CD4-positive, alpha-beta T cell treated with Interleukin-1 beta for 1 hour (primary cell): ENCODE measurements at regions not wholly inside any gene's neighbourhood (a gene's known extent, or its start where the extent isn't known, plus 50 kb on each side); places are given as distances from the start of the nearest gene placed in this dataset.

Source experiments
- DNase-seq, 2 donors: peaks; one replicate each; pipeline ENCODE4 v3.0.0-alpha.2; 2020 to 2022

DNA sequence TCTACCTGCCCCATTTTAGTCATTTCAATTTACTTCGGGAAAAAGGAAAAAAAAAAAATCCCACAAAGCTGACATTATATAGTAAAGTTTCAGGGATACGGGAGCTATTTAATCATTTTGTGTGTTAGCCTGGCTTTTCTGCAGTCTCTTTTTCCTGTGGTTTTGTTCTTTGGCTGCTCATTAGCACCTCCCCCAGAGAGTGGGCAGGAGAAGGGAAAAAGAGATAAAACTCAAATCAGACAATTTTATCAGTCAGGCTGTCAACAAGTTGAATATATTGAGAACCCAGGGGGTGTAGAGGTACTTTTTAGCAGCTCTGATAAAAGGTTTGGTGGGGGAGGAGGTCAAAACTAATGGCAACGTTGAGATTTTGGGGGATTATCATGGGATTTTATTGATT lies 559.0 kb upstream of the PSMD7 start:
- no peak for DNase-seq

DNA sequence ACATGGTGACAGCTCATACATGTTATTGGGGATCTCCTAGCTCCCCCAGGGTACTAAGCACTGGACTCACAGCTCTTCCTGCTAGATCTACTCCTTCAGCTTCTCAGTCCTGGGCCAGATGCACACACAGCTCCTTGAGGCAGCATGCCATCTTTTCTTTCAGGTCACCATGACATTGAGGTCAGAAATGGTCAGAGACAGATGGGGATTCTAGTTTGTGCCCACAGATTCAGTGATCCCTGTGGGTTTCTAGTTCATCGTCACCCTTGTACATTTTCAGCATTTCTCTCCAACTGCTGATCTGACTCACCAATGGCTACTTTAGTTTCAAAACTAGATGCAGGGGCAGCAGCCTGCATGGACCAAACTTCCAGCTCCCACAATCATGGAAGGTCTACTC lies 560.7 kb upstream of the PSMD7 start:
- no peak for DNase-seq

DNA sequence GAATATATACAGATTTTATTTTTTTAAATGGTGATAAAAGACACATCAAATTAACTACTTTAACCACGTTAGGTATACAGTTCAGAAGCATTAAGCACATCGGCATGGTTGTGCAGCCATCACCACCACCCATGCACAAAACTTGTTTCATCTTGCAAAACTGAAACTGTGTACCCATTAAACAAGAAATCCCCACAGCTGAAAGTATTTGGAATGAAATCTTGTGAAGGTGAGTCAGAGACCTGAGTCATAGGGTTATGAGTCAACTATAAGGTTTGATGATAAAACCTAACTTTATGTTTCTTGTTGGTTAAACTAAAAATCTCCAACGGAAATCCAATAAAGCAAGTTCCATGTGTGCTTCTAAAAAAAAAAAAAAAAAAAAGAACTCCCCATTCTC lies 561.6 kb upstream of the PSMD7 start:
- no peak for DNase-seq

DNA sequence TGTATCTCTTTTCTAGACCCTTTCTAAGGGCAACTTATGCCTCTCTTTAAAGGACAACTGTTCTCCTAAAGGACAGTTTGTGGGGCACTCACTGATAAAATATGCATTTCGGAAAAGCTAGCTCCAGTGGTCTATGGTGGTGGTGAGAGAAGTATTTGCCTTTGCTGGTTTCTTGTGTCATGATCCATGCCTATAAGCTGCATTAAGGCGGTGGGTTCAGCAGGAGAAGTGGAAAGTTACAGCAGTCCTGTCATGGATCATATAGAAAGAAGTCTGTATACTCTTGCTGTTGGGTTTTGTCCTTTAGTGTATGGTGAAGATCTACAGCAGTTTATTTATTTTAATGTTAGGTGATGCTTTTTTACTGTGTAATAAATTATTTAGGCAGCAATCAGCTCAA lies 563.9 kb upstream of the PSMD7 start:
- DNase-seq, result no peak

DNA sequence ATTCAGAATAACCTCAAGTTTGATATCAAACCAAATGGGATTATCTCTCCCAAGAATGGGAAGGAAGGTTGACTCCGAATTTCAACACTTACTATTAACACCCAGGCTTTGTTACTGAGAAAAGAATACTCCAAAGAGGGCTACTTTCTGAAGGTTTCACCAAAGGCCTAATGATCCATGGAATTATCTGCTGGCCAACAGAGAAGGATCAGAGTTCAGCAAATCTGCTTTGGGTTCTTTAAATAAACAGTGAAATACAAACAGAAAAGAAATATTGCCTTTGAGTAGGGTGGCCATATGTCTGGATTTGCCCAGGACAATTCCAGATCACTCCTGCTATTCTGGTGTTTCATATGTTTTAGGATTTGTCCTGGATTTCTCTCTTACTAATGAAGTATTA lies 564.5 kb upstream of the PSMD7 start:
- DNase-seq, result no peak

DNA sequence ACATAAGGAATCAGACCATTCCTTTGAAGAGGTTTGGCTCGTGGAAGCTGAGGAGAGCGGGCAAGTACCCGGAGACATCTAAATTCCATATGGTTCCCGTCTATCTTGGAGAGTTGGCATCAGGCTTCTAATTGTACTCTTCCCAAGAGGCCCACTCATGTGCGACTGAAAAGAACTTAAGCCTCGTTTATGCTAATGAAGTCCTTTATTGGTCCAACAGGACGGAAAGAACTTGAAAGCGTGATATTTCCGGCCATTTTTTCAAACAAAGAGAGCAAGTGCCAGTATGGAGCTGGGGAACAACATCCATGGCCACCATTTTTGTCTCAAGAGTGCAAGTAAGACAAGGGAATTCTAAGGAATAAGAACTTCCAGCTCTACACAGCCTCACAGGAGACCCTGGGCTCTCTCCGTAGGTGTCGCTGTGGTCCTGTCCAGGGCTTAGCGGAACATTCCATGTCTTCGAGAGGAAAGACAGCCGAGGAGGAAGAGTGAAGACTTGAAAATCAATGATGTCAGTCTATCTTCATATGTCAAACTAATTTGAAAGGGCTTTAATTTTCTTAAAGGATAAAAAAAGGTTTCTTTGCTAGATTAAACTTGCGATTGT lies 566.0 kb upstream of the PSMD7 start:
- no peak for DNase-seq

DNA sequence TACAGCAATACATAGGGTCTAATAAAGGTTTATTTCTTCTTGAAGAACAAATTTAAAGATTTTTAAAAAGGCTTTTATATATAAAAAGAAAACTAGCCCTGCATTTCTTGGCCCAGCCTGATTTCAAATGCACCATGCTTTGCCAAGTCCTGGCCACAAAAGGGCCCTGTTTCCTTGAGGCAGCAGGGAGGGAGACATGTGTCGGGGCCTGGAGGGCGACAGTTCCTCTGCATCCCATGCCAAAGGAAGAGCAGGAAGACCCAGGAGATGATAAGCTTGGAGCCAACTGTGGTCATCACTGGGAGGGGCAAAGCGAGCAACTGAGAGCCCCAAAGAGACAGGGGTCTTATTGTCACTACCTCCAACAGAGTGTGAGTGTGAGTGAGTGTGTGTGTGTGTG lies 571.5 kb upstream of the PSMD7 start:
- DNase-seq, result no peak

DNA sequence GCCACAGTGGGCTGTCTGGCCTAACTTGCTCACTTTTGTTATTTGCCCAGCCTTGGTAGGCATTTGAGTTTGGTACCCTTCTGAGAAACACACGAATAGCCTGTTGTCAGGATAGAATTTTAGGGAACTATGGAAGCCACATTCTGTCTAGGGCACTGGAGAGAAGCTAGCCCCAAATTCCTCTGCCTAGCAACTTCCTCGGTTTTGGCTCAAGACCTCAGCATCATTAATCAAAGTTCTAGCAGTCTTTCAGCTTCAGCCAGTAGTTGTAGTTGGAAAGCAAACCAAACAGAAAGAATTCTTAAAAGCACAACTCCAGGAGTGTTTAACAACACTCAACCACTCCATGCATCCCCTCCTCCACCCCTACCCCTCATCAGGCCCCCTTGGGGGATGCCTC lies 572.1 kb upstream of the PSMD7 start:
- no peak for DNase-seq

DNA sequence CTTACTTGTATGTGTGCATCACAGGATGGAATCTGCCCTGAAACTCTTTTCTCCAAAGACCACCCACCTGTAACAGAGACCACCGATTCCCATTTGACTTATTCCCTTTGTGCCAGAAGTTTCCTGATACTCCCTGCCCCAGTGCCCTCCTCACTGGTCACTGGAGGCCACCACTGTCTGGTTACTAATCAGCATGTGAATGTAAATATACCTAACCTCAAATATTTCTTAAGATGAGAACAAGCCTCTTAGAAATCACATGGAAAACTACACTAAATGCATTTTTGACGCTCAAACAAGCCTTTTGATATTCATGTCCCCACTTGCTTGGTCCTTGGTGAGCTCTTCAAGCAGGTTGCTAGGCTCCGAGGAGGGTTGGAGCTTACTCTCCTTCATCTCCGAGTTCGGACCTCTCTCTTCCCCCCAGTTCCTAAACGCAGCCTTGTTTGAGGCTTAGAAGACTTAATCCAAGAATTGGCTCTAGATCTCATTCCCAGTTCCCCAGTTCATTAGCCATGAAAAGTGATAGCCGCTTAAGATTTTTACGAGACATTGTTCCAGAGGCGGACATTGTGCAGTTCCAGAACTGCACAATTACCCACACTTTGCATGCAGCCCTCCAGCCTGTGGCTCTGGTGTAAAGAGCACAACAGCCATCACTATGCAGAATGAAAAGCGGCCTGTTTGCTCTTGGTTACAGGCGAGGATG lies 579.2 kb upstream of the PSMD7 start:
- DNase-seq, result no peak

DNA sequence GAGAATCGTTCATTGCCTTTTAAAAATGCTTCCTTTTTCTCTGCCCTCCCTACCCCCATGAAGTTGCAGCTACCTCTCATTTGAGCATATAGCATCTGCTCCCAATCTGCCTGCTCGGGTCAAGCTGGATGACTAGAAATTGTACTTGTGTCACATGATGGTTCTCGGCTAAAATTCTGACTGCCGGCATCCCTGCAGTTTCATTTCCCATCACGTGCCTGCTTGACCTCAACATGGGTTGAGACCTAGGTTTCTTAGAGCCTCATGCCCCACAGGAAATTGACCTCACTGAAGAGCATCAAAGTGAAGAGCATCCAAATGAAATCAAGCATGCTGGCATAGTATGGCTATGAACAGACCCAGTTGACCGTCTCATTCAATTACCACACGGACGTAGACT lies 581.6 kb upstream of the PSMD7 start:
- DNase-seq, result no peak

DNA sequence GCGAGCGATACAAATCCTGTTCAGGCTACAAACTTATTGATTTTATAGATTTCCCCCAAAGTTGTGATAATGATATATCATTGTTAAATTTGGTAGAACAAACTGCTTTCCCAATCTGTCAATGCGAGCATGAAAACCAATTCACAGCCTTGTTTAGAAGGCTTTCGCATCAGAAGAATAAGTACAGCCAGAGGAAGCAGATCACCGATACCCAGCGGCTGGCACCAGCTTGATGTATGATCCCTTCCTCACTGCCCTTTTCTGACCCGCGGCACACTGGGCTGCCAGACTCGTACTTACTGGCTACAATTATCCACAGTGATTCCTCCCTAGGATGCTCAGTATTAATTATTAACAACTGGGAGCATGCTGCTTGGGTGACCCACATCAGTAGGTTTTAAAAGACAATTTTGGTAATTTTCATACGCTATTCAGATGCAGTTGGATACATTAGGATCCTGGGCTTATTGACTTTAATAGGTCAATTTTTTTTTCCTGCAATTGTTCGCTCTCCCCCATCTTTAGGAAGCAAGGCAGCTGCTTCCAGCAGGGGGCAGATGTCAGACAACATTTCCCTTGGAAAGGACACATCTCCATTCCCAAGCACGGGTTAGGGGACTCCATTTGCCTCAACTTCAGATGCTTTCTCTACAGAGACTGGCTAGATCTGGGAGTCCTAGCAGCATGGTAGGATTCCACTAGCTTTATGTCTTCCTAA lies 582.7 kb upstream of the PSMD7 start:
- DNase-seq, result no peak

DNA sequence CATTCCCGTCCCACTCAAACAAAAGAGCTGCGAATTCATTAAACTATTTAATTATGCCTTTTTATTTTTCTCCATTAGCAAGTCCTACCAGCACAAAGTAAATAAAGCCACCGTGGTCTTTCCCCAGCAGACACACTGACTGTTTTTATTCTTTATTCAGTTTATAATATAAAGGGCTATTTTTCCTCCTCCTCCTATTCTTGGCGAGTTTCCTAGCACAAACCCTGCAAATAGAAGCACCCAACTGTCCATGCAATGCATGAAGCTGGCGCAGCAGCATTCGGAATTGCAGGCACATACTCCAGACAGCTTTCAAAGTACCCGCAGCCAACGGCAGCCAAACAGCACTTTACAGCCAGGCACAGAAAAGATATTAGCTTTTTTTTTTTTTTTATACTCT lies 583.4 kb upstream of the PSMD7 start:
- no peak for DNase-seq

DNA sequence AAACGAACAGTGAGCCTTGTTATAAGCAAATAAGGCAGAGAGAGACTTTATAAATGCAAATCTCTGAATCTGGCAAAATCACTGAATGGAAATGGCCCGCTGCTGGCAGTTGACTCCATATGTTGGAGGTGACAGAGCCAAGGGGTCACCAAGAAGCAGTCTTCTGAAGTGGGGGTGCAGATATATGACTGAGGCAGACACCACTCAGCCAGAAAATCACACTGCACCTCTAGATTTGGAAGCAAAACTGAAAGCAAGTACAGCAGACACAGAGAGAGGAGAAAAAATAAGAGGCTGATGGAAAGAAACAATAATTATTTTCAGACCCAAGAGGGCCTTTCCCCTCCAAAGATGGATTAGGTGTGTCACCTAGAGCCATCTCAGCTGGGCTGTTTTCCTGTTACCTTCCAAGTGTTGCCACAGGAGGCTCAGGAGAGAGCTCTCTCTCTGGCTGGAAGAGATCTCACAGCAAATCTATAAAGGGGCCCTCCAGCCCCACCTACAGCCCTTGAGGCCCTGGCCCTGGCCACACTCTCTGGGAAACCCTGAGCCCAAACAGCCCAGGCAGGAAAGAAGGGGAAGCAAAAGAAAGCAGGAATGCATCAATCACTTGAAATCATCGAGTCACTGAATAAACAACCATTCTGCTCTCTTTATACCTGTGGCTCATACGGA lies 585.1 kb upstream of the PSMD7 start:
- no peak for DNase-seq

DNA sequence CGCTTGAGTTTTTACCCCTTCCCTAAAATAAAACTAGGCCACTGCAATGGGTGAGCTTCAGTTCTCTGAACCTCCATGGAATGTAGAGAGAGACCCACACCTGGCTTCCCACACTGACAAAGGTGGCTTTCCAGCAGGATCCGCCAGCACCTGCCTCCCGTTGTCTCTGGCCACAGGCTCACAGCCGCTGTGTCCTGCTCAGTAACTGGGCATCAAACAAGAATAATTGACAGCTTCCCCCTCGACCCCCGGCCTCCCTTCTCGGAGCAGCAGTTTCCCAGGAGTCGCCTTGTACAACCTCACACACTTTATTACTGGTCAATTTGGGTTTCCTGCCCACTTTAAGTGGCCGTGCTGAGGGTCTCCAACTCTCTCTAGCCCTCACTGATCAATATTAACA lies 586.1 kb upstream of the PSMD7 start:
- DNase-seq, result no peak

DNA sequence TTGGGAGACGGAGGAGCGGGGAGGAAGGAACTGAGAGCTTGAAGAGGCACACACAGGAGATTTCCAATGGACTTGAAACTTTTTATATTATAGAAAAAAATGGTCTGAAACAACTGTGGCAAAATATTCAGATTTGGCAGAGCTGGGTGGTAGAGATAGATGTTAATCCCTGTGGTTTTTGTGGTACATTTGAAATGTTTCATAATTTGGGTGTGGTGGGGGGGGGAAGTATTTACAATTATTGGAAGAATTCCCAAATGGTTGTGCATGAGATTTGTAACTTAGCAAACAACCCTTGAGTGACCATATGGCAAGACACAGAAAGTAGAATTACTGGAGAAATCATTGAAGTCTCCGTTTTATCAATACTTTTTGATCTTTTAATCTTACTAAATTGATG lies 588.8 kb upstream of the PSMD7 start:
- no peak for DNase-seq

DNA sequence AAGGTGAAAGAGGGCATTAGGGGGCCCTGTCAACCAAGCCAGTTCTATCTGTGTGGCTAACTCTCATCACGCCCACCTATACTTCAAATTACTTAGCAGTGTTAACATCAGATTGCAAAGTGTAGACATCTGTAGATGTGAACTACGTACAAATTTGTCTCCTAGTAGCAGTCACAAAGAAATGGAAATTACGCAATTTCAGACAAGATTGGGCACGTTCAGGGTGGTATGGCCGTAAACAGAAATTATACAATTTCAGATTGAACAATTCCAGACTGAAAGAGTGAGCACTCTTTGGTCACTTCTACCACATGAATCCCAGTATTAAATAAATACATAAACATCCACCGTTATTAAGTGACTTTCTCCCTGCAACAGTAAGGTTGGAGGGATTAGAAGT lies 592.7 kb upstream of the PSMD7 start:
- DNase-seq, result no peak

DNA sequence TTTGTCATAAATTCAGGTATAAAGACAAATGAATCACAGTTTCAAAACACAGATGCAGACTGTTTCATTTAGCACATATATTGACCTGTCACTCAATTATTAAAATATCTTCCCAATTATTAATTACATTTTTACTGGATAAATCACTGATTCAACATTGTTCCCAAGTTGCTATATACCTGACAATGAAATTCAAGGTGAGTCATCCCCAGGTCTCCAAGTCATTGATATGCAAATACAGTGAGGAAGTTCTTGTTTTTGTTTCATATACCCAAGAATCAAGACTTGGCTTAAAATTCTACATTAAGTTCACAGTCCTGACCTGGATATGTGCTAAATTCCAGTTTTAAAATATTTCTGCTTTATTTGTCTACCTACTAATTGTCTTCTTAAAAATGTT lies 599.3 kb upstream of the PSMD7 start:
- no peak for DNase-seq

DNA sequence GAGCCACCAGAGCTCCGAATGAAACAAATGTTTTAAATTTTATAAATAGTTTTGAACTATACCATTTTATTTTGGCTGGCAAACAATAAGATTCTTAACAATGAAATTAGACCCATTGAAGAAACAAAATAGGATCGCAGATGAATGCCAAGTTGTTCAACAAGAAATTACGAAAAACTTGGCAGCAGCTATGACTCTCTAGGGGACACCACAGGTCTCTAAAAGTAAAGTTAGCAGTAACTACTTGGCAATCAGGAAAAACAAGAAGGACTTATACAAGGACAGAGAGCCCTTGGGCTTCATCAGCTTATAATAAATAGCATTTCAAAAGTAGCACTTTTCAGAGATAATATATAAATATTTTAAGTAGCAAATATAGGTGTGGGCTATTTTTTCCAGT lies 603.8 kb upstream of the PSMD7 start:
- no peak for DNase-seq

DNA sequence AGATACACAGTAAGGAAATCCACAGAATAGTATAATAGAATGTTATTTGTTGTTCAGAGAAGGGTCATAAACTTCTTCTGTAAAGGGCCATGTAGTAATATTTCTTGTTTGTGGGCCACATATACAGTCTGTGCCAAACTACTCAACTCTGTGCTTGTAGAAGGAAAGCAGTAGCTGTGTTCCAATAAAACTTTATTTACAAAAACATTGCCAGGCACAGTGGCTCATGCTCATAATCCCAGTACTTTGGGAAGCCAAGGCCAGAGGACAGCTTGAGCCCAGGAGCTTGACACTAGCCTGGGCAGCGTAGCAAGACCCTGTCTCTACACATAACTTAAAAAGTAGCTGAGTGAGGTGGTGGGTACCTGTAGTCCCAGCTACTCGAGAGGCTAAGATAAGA lies 612.8 kb upstream of the PSMD7 start:
- DNase-seq, result no peak

DNA sequence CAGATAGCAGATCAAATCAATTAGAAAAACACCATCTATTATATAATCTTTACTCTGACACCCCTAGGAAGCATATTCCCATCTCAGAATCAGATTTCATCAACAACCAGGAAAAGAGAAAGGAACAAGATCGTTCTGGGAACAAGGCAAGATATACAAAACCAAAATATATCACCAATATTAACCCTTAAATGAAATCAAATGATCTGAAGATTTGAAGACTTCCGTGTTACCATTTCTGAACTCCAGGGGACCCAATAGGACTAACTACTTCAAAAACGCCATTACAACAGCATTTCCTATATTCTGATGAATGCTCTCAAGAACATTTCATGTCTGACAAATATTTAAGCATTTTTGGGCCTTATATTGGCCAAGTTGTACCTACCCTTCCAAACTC lies 624.2 kb upstream of the ZFHX3 start:
- no peak for DNase-seq

DNA sequence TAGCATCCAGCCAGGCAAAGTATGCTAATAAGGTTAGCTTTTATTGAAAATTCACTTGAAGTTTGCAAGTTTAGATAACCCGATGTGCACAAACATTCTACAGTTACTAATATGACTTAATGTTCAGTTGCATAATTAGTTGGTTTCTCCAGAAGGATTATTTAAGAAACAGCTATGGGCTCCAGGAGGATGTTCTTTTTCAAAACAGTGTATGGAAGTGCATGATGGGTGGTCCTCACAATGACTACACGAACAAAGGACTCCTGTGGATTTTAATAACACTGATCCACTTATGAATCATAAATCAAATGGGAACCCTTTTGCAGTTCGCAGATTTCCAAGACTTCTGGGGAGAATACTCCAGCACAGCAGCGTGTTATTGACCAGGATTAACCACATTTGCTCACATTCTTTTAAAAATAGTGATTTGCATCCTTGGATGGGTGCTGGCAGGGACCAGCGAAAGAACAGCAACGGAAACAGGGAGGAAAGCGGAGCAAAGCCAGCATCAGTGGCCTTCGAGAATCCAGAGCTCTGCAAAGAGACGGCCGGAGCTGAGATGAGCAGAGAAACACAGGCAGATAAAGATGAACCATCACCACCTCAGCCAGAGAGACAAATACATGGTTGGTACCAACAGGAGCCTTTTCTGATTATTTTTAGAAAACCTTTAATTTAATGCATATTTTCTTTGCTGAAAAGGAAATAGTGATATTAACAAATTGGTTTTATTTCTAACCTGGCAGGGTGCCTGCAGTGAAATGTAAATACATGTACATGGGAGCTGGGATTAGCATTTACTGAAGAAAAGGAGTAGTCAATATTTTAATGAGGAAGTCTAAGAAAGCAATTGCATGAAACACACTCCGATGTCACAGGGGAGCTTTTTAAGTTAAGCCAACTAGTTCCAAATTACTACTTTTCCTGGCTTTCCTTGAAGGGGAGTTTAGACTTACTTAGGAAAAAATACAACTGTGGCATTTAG lies 623.2 kb upstream of the ZFHX3 start:
- DNase-seq, result no peak

DNA sequence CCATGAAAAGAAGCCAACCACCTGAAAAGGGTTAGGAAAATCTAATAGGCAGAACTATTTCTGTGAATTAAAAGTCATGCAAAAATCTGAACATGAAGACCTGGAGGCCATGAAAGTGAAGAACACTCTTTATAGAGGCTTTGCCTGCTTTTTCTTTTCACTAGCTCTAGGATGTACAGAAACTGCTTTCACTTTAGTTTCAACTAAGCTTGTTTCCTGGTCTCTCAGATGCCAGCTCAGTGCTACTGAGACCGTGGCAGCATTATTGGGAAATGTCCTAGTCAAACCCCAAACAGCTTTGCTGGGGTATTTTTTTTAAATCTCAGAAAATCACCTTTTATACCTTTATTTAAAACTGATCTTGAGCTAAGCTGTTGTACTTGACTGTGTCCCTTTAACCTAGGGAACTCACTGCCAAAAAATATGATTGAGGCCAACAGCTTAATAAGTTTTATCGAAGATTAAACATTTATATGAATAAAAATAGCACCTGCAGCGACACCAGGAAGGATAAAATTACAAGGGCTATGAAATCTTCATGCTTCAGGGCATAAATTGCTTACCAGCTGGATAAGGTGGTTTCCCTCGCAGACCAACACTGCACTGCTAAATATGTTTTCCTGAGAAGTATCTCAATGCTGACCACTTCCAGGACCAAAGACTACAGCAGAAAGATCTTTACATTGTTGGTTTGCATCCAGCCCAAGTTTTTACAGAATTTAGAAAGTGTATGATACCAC lies 621.8 kb upstream of the ZFHX3 start:
- DNase-seq, result no peak
